ENCODE measurements at regions not wholly inside any gene's neighbourhood (a gene's known extent, or its start where the extent isn't known, plus 50 kb on each side); places are given as distances from the start of the nearest gene placed in this dataset.

GRCh38 chr12:61808856-61809255 lies 451.3 kb upstream of the USP15 start:
- H3K4me1 ChIP-seq, result no peaks in the 10 kb centered on the region
- H3K27me3 ChIP-seq, result no peaks in the 10 kb centered on the region
- no peak overlapping the region for H3K4me3 ChIP-seq
- no peak for DNase-seq
- intact Hi-C loops (cut with DNase I), result no loop called here
- TF ChIP-seq CTCF (IDR thresholded peaks at IDR 0.05) (no peak), POLR2A (IDR thresholded peaks at IDR 0.05) (no peak)
- no peaks in the 10 kb centered on the region for H3K36me3 ChIP-seq
- 70 to 76% methylated on average over 4 of the region's 4 CpGs for WGBS, 2 donors
- H3K27ac ChIP-seq, result no peak overlapping the region
- no peaks in the 10 kb centered on the region for H3K9me3 ChIP-seq

- DNase-seq, result no peak
Observed at GRCh38 chr12:61810486-61810885, 449.7 kb upstream of the USP15 start.

GRCh38 chr12:61821381-61821780 lies 438.8 kb upstream of the USP15 start:
- Histone ChIP-seq H3K9me3 (no peaks in the 10 kb centered on the region), H3K27me3 (no peaks in the 10 kb centered on the region), H3K27ac (no peak overlapping the region), H3K36me3 (no peaks in the 10 kb centered on the region), H3K4me3 (no peak overlapping the region), H3K4me1 (no peaks in the 10 kb centered on the region)
- intact Hi-C loops (cut with DNase I), result no loop called here
- TF ChIP-seq CTCF (IDR thresholded peaks at IDR 0.05) (no peak), POLR2A (IDR thresholded peaks at IDR 0.05) (no peak)
- no peak for DNase-seq

More at GRCh38 chr12:61810486-61810885, 449.7 kb upstream of the USP15 start:
- Histone ChIP-seq H3K36me3 (no peaks in the 10 kb centered on the region), H3K27me3 (no peaks in the 10 kb centered on the region), H3K27ac (no peak overlapping the region), H3K4me1 (no peaks in the 10 kb centered on the region), H3K4me3 (no peak overlapping the region), H3K9me3 (no peaks in the 10 kb centered on the region)
- intact Hi-C loops (cut with DNase I), result no loop called here
- TF ChIP-seq CTCF (IDR thresholded peaks at IDR 0.05), result no peak
- no peak for TF ChIP-seq POLR2A (IDR thresholded peaks at IDR 0.05)
- 67 to 83% methylated on average over 1 of the region's 1 CpG for WGBS, 2 donors

DNA sequence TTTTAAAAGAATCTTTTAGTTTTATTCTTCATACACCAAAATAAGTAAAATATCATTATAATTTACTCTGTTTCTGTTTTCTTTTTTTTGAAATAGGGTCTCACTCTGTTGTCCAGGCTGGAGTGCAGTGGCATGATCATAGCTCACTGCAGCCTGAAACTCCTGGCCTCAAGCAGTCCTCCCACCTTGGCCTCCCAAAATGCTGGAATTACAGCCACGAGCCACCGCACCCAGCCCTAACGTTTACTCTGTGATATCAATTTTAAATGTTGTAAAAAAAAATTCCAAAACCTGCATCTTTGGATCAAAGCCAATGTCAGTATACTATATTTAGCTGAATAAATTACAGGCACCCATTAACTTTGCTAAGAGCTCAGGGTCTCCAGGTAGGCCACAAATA lies 437.1 kb upstream of the USP15 start:
- no peak overlapping the region for H3K27ac ChIP-seq
- H3K4me1 ChIP-seq, result no peaks in the 10 kb centered on the region
- H3K36me3 ChIP-seq, result no peaks in the 10 kb centered on the region
- intact Hi-C loops (cut with DNase I), result no loop called here
- no peaks in the 10 kb centered on the region for H3K27me3 ChIP-seq
- no peak for DNase-seq
- 60 to 79% methylated on average over 3 of the region's 3 CpGs for WGBS, 2 donors
- TF ChIP-seq POLR2A (IDR thresholded peaks at IDR 0.05) (no peak), CTCF (IDR thresholded peaks at IDR 0.05) (no peak)
- H3K9me3 ChIP-seq, result no peaks in the 10 kb centered on the region
- H3K4me3 ChIP-seq, result no peak overlapping the region

DNA sequence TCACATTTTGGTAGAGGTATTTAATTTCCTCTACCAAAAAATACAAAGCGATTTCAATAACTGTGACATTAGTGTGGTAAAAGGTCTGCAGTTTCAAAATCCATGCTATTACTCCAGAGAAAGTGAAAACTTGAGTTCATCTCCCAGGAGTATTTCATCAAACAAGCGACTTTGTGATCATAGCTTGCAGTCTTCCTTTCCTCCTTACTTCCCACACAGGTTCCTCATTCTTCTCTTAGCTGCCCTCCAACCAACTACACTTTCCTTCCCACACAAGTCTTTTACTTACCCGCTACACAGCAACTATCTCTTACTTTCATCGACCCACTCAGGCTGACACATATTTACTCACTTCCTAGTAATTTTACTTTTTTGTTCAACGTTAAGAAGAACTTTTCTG lies 413.4 kb upstream of the USP15 start:
- TF ChIP-seq POLR2A (IDR thresholded peaks at IDR 0.05) (no peak), CTCF (IDR thresholded peaks at IDR 0.05) (no peak)
- Histone ChIP-seq H3K36me3 (no peaks in the 10 kb centered on the region), H3K27me3 (no peaks in the 10 kb centered on the region), H3K4me3 (no peak overlapping the region), H3K4me1 (no peaks in the 10 kb centered on the region), H3K9me3 (no peaks in the 10 kb centered on the region), H3K27ac (no peak overlapping the region)
- WGBS, 2 donors, result 69 to 72% methylated on average over 5 of the region's 5 CpGs
- intact Hi-C loops (cut with DNase I), result no loop called here
- DNase-seq, result no peak
